NCI-H1048 (cell line): ENCODE measurements at regions not wholly inside any gene's neighbourhood (a gene's known extent, or its start where the extent isn't known, plus 50 kb on each side); places are given as distances from the start of the nearest gene placed in this dataset.

Experiments used
- DNase-seq: peaks from one replicate; lab custom pipeline; 2025; lab: John Stamatoyannopoulos, UW

DNA sequence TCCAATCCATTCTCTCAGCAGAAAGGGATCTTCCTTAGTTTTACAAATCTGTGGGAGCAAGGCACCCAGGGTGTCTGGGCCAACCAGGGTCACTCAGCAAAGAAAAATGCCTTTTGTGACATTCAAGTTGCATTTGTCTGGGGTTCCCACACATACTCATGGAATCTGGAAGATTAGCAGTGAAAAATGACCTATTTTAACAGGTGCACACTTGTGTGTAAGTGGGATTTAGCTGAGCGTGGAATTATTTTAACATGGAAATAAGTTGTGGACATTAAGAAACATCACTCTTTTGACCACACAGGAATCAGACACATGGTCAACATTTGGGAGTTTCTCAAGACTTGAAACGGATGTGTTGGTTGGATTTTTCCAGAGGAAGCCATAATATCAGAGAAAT, 234.9 kb downstream of the OPA1 start:
- DNase-seq, result no peak

GRCh38 chr3:193828477-193828876, 235.5 kb downstream of the OPA1 start:
- DNase-seq, result no peak

DNA sequence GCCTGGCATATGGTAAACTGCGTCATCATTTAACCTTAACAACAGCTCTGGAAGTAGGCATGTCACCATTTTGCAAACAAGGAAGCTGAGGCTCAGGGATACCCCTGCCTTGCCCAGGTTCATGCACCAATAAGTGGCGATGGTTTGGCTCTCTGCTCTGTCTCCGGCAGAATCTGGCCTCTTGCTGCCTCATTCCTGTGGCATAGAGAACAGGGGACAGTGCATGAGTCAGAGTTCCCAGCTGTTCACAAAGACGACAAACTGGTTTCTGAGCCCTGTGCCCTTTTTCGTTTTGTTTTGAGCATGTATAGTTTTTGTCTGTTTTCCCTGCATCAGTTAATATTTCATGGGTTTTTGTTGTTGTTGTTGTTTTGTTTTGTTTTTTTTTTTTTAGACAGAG, 236.8 kb downstream of the OPA1 start:
- DNase-seq, result no peak

DNA sequence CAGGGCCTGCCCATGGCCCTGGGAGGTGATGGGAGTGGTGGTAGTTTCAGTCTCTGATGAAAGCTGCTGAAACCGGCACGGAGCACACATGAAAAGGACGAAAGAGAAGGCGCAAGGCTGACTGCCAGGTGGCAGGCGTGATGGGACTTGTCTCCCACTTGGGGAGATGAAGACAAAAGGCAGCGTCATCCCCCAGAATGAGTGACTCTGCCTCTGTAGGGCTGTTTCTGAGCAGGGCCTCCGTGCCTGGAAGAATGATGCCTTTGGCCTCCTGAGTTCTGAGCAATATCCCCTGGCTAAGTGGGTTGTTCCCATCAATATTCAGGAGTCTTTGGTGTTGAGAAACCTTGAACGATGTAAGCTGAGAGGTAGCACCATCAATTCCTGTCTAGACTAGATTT, 237.8 kb downstream of the OPA1 start:
- DNase-seq, result no peak

GRCh38 chr3:193831495-193832455, 238.8 kb downstream of the OPA1 start:
- DNase-seq, result no peak

GRCh38 chr3:193832833-193833413, 239.9 kb downstream of the OPA1 start:
- no peak for DNase-seq

DNA sequence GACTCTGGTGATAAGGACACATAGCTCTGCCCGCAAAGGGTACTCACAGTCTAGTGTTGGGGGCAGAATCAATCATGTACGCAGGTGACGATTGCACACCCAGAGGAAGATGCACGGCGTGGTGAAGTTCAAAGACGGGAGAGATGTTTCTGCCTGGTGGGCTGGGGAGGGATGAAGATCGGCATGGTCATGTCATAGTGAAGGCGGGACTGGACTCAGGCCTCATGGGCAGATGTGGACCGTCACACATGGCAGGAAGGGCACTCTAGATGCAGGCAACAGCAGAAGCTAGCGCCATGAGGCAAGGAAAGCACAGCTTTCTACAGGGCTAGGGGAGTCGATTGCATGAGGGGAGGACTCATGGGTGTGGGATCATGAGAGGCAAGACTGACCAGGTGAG, 240.6 kb downstream of the OPA1 start:
- DNase-seq, result no peak

DNA sequence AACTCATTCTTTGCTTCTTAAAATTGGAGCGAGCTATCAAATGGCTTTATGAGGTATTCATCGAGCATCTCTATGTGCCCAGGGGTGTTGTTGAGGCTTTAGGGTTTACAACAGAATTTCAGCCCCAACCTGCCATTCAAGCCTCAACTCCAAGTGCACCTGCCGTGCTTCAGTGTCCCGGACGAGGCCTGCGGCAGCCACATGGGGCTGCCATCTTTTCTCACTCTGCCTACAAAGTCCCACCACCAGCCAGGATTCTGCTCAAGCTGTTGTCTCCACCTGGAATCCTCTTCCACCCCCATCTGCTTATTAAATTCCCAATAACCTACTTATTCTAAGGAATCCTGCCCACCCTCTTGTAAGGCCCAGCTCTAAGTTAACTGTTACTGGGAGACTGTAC, 242.4 kb downstream of the OPA1 start:
- DNase-seq, result no peak

GRCh38 chr3:193836511-193836910, 243.5 kb downstream of the OPA1 start:
- DNase-seq, result no peak

- DNase-seq, result no peak
Measured at GRCh38 chr3:193836918-193837317, 243.9 kb downstream of the OPA1 start.

GRCh38 chr3:193837347-193837827, 244.4 kb downstream of the OPA1 start:
- no peak for DNase-seq

GRCh38 chr3:193840111-193840641, 247.2 kb downstream of the OPA1 start:
- DNase-seq, result no peak

DNA sequence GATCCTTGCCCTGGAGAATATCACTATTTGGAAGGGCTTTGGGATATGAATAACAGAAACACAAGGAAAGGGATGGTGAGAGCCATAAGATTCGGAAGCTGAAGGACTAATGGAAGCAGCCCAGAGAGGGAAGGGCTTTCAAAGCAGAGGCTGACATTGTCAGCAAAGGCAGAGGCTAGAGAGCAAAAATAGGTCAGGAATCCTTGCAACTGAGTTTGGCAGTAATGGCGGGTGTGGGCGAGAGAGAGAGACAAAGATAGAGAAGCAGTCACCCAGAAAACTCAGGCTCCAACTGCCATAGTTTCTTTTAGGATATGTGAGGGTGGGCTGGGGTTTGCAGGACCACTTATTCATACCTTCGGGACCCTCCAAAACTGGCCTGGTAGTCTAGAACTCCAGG, 248.6 kb downstream of the OPA1 start:
- DNase-seq, result no peak

DNA sequence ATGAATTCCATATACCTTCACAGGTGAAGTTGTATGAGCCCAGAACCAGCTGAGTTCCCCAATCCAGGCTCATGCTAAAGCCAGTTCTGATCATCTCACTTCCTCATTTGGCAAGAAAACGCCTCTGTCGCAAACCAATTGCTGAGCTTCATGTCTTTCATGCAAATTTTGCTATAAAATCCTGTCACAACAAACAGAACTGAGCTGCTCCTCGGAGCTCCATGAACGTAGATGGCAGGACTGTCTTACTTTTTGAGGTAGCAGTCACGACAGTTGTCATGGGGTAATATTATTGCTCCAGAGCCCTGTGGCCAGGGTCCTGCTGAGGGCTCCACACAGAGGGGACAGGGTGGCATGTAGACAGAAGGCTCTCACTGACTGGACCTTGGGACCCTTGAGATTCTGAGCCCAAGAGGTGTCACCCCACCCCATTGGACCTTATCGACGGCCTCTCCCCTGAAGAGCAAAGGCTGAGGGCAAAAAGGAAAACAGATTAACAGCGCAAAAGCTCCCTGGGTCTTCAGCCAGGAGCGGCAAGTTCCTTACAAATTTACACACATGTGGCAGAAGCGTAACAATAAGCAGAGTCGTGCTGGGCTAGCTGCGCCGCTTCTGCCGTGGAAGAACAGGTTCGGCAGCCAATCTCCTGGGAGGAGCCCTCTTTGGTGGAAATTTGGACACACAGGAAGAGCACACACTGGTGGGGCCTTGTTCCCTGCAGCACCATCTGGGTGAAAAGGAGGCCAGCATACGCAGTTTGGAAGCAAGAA, 249.2 kb downstream of the OPA1 start:
- DNase-seq, result no peak

DNA sequence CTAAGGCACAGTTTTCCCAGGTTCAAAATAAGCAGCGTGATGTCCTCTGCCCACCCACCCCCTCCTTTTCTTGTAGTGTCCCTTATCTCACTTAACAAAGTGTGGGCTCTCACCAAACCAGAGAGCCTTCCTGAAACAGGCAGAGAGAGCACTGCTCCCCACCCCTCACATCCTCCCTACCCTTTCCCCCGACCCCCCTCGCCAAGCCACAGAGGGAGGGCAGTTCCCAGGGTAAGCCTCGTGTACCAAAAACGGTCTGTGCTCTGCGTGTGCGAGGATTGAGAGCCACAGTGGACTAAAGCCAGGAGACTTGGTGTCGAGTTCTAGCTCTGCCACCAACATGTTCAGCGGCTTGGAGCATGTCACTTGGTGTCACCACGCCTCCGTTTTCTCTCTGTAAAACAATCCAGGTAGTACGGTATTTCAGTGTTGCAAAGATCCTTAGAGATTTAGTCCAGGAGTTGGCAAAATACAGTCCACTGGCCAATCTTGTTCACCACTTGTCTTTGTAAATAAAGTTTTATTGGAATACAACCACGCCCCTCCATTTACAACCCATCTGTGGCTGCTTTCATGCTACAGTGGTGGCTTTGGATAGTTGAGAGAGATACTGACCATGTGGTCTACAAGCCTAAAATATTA, 249.9 kb downstream of the OPA1 start:
- no peak for DNase-seq

DNA sequence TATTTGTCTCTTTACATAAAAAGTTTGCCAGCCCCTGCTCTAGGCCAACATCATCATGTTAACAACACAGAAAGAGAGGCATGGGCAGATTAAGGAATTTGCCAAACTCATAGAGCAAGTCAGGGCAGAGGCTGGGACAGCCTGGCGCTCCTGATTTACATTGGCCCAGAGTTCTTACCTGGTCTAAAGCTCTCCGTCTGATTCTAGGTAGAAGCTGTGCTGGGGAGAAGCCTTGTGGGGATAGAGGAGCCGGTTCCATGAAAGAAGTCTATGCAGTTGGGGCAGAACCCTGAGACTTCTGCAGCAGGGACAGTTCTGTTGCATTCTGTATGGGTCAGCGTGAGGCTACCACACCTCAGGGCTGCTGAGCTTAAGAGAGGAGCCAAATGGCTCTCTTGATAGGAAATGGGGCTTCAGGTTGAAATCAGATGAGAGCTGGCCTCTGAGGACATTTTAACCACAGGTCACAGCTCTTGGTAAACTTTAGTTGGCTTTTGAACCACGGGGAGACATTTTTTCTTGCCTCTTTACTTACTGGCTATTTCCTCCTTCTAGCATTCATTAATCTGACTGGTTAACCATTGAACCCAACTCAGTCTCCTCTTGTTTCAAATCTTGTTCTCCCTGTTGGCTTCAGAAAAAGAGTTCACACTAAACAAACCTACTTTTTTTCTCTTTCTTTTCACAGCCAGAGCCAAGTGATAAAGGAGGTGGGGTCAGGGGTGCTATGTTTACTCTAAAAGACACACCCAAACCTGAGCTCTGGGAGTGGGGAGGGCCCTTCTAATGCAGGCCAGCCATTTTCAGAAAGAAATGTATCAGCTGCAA, 250.7 kb downstream of the OPA1 start:
- no peak for DNase-seq

GRCh38 chr3:193844472-193844871, 251.5 kb downstream of the OPA1 start:
- no peak for DNase-seq

GRCh38 chr3:193845144-193845543, 252.1 kb downstream of the OPA1 start:
- no peak for DNase-seq

DNA sequence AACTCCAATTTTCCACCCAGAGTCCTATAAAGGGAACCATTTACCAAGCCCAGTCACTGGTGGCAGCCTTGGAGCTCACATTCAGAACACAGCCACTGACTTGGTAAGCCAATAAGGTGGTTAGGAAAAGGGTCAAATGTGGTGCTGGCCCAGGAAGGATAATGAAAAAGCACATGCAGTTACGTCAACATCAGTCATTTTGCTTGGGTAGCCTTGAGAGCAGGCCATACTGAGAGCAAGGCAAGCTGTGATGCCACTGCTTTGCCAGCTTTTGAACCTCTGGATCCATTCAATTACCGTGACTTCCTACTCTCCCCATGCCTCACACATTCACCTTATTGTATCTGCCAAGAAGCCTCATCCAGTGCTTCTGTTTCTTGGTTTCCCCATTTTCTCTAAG, 253.6 kb downstream of the OPA1 start:
- no peak for DNase-seq

DNA sequence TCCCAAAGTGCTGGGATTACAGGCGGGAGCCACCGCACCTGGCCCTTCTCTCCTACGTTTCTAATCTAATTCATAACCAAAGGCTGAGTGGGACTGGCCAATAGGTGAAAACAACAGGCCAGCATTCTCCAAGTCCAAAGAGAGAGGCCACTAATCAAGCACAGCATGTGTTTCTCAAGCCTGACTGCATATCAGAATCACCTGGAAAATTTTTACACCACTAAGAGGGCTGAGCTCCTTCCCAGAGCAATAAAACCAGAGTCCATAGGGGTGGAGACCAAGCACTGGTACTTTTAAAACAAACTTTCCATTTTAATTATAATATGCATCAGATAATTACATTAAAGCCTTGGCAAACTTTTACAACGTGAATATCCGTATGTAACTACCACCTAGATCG, 254.4 kb downstream of the OPA1 start:
- DNase-seq, result no peak

DNA sequence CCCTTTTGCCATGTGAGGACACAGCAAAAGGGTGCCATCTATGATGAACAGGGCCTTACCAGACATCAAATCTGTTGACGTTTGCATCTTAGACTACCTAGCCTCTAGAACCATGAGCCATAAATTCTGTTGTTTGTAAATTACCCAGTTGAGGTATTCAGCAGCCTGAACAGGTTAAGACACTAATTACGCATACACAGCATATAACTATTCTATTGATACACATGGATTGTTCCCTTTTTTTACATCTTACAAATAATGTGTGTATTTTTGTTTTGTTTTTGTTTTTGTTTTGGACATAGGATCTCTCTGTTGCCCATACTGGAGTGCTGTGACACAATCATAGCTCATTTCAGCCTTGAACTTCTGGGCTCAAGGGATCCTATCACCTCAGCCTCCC, 255.5 kb downstream of the OPA1 start:
- no peak for DNase-seq
